ENCODE measurements at regions not wholly inside any gene's neighbourhood (a gene's known extent, or its start where the extent isn't known, plus 50 kb on each side); places are given as distances from the start of the nearest gene placed in this dataset.

- no peak for DNase-seq (ENCODE audit: low read depth)
Measured at GRCh38 chr10:3238115-3238871, 65.7 kb upstream of the PITRM1 start.

- no peak for DNase-seq (ENCODE audit: low read depth)
Measured at GRCh38 chr10:3237530-3237929, 64.9 kb upstream of the PITRM1 start.

GRCh38 chr10:3236644-3237404 is 64.2 kb upstream of the PITRM1 start:
- DNase-seq (ENCODE audit: low read depth), result no peak

GRCh38 chr10:3235996-3236510 is 63.5 kb upstream of the PITRM1 start:
- no peak for DNase-seq (ENCODE audit: low read depth)

- DNase-seq (ENCODE audit: low read depth), result no peak
Measured at GRCh38 chr10:3235395-3235794, 62.8 kb upstream of the PITRM1 start.

GRCh38 chr10:3233486-3233990 is 61.0 kb upstream of the PITRM1 start:
- DNase-seq (ENCODE audit: low read depth), result no peak

GRCh38 chr10:3231951-3232730 is 59.6 kb upstream of the PITRM1 start:
- DNase-seq (ENCODE audit: low read depth), result no peak

- DNase-seq (ENCODE audit: low read depth), result no peak
Measured at GRCh38 chr10:3229815-3230214, 57.2 kb upstream of the PITRM1 start.

- no peak for DNase-seq (ENCODE audit: low read depth)
Measured at GRCh38 chr10:3228629-3228945, 56.0 kb upstream of the PITRM1 start.

- DNase-seq (ENCODE audit: low read depth), result no peak
Measured at GRCh38 chr10:3226960-3227744, 54.6 kb upstream of the PITRM1 start.

- DNase-seq (ENCODE audit: low read depth), result no peak
Measured at GRCh38 chr10:3225561-3225960, 53.0 kb upstream of the PITRM1 start.

GRCh38 chr10:3224241-3224640 is 51.7 kb upstream of the PITRM1 start:
- no peak for DNase-seq (ENCODE audit: low read depth)

GRCh38 chr10:3222626-3223025 is 50.0 kb upstream of the PITRM1 start:
- DNase-seq (ENCODE audit: low read depth), result no peak
